HG03280 (cell line): ENCODE measurements at regions not wholly inside any gene's neighbourhood (a gene's known extent, or its start where the extent isn't known, plus 50 kb on each side); places are given as distances from the start of the nearest gene placed in this dataset.

ENCODE experiments used
- ATAC-seq: cut with Tn5 transposase; IDR thresholded peaks from one replicate; pipeline ENCODE4 v1.9.1; 2021; ENCODE audit warnings: mild to moderate bottlenecking, moderate library complexity; ENCODE audit not compliant: unreplicated experiment

GRCh38 chr11:37695283-37695682 is 1097.2 kb upstream of the RAG2 start:
- no peak for ATAC-seq

GRCh38 chr11:37689951-37690350 is 1091.9 kb upstream of the RAG2 start:
- no peak for ATAC-seq

GRCh38 chr11:37688456-37688855 is 1090.4 kb upstream of the RAG2 start:
- ATAC-seq, result no peak

- ATAC-seq, result no peak
Measured at GRCh38 chr11:37687130-37687529, 1089.1 kb upstream of the RAG2 start.

- no peak for ATAC-seq
Measured at GRCh38 chr11:37671321-37671720, 1073.3 kb upstream of the RAG2 start.

GRCh38 chr11:37666960-37667359 is 1068.9 kb upstream of the RAG2 start:
- ATAC-seq, result no peak

- ATAC-seq, result no peak
Measured at GRCh38 chr11:37657645-37658044, 1059.6 kb upstream of the RAG2 start.

- no peak for ATAC-seq
Measured at GRCh38 chr11:37647767-37648166, 1049.7 kb upstream of the RAG2 start.

GRCh38 chr11:37643968-37644367 is 1045.9 kb upstream of the RAG2 start:
- no peak for ATAC-seq

- ATAC-seq, result no peak
Measured at GRCh38 chr11:37642296-37642695, 1044.3 kb upstream of the RAG2 start.

- no peak for ATAC-seq
Measured at GRCh38 chr11:37632748-37633147, 1034.7 kb upstream of the RAG2 start.

GRCh38 chr11:37630866-37631265 is 1032.8 kb upstream of the RAG2 start:
- ATAC-seq, result no peak

- no peak for ATAC-seq
Measured at GRCh38 chr11:37623778-37624177, 1025.7 kb upstream of the RAG2 start.

- ATAC-seq, result no peak
Measured at GRCh38 chr11:37621662-37622061, 1023.6 kb upstream of the RAG2 start.

GRCh38 chr11:37616291-37616690 is 1018.3 kb upstream of the RAG2 start:
- ATAC-seq, result no peak

- no peak for ATAC-seq
Measured at GRCh38 chr11:37613031-37613430, 1015.0 kb upstream of the RAG2 start.

GRCh38 chr11:37612146-37612545 is 1014.1 kb upstream of the RAG2 start:
- no peak for ATAC-seq

- no peak for ATAC-seq
Measured at GRCh38 chr11:37605229-37605628, 1007.2 kb upstream of the RAG2 start.

- ATAC-seq, result no peak
Measured at GRCh38 chr11:37598381-37598780, 1000.3 kb upstream of the RAG2 start.

GRCh38 chr11:37597776-37598175 is 999.7 kb upstream of the RAG2 start:
- ATAC-seq, result no peak

GRCh38 chr11:37595845-37596244 is 997.8 kb upstream of the RAG2 start:
- ATAC-seq, result no peak

- no peak for ATAC-seq
Measured at GRCh38 chr11:37574361-37574760, 976.3 kb upstream of the RAG2 start.

GRCh38 chr11:37572491-37573171 is 974.6 kb upstream of the RAG2 start:
- ATAC-seq, result no peak
